HG03135 (cell line): ENCODE measurements at regions not wholly inside any gene's neighbourhood (a gene's known extent, or its start where the extent isn't known, plus 50 kb on each side); places are given as distances from the start of the nearest gene placed in this dataset.
A peak's percentile ranks its signal among the peaks of the same experiment; 100 is the strongest.
"Not testable (repeated sequence)": the region's sequence is repeated elsewhere in the genome, so short reads cannot be mapped to it uniquely, and the experiment has no call there.

ENCODE experiments used
- ATAC-seq: cut with Tn5 transposase; IDR thresholded peaks from one replicate; pipeline ENCODE4 v1.9.1; 2021; ENCODE audit warnings: mild to moderate bottlenecking, moderate library complexity; ENCODE audit not compliant: unreplicated experiment

- ATAC-seq = no peak
Observed at GRCh38 chrX:55813150-55813549, 95.6 kb downstream of the RRAGB start.

DNA sequence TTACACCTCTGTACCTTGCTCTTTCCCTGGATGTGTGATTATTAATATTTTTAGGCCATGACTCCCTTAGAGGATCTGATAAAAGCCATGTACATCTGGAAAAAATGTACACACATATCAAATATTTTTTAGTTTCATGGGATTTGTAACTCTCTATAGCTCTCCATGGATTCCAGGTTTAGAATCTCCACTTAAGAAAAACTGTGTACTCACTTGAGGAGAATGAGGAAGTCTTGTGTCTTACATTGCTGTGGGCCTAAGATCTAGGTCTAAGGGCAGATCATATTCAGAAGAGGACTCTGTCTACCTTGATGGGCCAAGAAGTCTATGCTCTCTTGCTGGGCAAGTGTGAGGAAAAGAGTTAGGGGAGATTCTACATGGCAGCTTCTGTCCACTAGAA is 98.0 kb downstream of the RRAGB start:
- ATAC-seq = no peak

DNA sequence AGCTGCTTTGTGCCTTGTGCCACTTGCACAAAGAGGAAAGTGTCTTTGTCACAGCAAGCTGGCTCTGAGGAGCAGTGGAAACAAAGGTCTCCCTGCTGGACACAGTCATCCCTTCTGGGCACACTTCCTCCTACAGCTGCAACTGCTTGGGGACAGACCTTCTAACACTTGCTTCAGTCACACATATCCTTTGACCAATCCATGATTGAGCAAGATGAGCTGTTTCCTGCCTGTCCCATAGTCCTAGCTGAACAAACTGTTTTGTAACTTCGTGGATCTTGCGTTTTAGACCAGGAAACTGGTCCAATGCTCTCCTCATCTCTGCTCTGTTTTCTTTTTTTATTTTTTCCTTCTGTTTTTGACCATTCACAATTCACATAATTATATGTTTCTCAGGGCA is 98.5 kb downstream of the RRAGB start:
- ATAC-seq = no peak

GRCh38 chrX:55818673-55819375 is 101.3 kb downstream of the RRAGB start:
- no peak for ATAC-seq

GRCh38 chrX:55839485-55839884 is 121.9 kb downstream of the RRAGB start:
- no peak for ATAC-seq

GRCh38 chrX:55841962-55842752 is 124.6 kb downstream of the RRAGB start:
- ATAC-seq = no peak

GRCh38 chrX:55866779-55867178 is 149.2 kb downstream of the RRAGB start:
- not testable (repeated sequence) for ATAC-seq

GRCh38 chrX:55867181-55867651 is 149.7 kb downstream of the RRAGB start:
- ATAC-seq = peak; percentile 86

GRCh38 chrX:55867708-55868107 is 150.2 kb downstream of the RRAGB start:
- peak; percentile 57 for ATAC-seq

- no peak for ATAC-seq
Observed at GRCh38 chrX:55874807-55875206, 157.3 kb downstream of the RRAGB start.

GRCh38 chrX:55883541-55883940 is 166.0 kb downstream of the RRAGB start:
- ATAC-seq = not testable (repeated sequence)

GRCh38 chrX:55907968-55908607 is 190.5 kb downstream of the RRAGB start:
- ATAC-seq = peak; percentile 83

DNA sequence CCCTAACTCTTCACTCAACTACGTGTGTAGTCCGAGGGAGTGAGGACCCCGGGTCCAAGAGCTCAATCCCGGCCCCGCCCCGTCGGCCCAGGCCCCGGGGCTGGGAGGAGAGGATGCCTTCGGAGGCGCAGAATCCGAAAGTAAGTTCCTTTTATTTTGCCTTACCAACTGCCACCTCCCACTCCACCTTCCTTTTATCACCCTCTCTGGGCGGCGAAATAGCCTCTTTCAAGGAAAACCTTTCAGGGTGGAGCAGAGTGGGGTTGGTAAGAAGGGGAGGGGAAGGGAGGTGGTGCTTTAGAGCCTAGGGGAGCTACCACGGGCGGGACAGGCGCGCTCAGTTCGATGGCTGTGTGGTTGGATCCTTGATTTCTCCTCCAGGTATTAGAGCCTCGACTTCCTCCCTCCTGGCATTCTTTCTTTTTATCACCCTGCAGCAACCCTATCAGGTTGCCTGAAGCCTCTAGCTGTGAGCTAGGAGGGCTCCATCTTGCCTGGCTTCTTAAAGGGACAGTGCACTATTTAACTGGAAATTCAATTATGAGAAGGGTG is 191.2 kb downstream of the RRAGB start:
- peak; percentile 45 for ATAC-seq

DNA sequence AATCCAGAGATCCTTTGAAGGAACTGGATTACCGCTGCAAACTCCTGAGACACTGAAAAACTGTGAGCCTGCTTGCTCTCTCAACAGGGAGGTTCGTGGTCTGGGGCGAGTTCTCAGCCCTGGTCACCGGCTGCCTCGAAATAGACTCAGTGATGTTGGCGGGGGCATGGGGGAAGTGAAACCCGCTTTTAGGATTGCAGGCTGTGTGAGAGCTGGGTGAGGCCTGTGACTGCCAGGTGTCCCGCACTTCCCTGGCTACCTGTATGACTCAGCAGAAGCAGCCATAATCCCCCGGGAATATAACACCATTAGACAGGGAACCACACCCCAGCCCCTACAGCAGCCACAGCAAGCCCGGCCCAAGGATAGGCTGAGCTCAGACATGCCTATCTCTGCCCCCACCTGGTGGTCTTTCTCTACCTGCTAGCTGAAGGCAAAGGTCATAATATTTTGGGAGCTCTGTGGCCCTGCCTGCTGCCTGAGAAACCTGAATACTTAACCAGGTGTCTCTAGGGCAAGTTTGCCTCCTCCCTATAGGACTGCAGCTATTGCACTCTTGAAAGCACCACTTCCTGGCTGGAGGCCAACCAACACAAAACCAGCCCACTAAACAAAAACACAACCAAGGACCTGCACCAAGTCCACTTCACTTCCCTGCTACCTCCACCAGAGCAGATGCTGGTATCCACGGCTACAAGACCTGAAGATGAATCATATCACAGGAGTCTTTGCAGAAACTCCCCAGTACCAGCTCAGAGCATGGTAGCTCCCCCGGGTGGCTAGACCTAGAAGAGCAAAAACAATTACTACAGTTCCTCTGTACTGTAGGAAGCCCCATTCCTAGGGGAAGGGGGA is 202.0 kb downstream of the RRAGB start:
- peak; percentile 97 for ATAC-seq

- ATAC-seq = no peak
Observed at GRCh38 chrX:55924574-55924973, 207.0 kb downstream of the RRAGB start.

DNA sequence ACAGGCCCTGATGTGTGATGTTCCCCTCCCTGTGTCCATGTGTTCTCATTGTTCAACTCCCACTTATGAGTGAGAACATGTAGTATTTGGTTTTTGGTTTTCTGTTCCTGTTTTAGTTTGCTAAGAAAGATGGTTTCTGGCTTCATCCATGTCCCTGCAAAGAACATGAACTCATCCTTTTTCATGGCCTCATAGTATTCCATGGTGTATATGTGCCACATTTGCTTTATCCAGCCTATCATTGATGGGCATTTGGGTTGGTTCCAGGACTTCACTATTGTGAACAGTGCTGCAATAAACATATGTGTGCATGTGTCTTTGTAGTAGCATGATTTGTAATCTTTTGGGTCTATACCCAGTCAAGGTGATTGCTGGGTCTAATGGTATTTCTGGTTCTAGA is 211.0 kb downstream of the RRAGB start:
- ATAC-seq = not testable (repeated sequence)
